Body of pancreas (tissue), 4 donors: ENCODE measurements at regions not wholly inside any gene's neighbourhood (a gene's known extent, or its start where the extent isn't known, plus 50 kb on each side); places are given as distances from the start of the nearest gene placed in this dataset.

Source experiments
- POLR2A ChIP-seq, 3 donors: fragments of 450-650 bp; IDR thresholded peaks; one replicate each; pipeline ENCODE4 v1.6.1; 2016; ENCODE audit warnings: antibody characterized with exemption in 3 of 3, mild to moderate bottlenecking in 2 of 3
- TF ChIP-seq, protein P1 (sequence below), 7 experiments: fragments of 450-650 bp in 4 of 7; fragments of 200-600 bp in 3 of 7; sonication (generic) in 3 of 7; IDR thresholded peaks; one replicate each; pipeline ENCODE4 v1.5.1; 2016 to 2019; ENCODE audit warnings: antibody characterized with exemption in 7 of 7

DNA sequence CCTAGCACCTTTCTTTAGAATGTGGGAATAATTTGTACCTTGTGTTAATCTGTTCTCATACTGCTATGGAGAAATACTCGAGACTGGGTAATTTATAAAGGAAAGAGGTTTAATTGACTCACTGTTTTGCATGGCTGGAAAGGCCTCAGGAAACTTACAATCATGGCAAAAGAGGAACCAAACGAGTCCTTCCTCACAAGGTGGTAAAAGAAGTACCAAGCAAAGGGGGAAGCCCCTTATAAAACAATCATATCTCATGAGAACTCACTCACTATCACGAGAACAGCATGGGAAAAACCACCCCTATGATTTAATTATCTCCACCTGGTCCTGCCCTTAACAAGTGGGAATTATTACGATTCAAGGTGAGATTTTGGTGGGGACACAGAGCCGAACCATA is 127.1 kb upstream of the ANO3 start:
- TF ChIP-seq POLR2A (IDR thresholded peaks at IDR 0.05) = no peak
- TF ChIP-seq, protein P1, sequence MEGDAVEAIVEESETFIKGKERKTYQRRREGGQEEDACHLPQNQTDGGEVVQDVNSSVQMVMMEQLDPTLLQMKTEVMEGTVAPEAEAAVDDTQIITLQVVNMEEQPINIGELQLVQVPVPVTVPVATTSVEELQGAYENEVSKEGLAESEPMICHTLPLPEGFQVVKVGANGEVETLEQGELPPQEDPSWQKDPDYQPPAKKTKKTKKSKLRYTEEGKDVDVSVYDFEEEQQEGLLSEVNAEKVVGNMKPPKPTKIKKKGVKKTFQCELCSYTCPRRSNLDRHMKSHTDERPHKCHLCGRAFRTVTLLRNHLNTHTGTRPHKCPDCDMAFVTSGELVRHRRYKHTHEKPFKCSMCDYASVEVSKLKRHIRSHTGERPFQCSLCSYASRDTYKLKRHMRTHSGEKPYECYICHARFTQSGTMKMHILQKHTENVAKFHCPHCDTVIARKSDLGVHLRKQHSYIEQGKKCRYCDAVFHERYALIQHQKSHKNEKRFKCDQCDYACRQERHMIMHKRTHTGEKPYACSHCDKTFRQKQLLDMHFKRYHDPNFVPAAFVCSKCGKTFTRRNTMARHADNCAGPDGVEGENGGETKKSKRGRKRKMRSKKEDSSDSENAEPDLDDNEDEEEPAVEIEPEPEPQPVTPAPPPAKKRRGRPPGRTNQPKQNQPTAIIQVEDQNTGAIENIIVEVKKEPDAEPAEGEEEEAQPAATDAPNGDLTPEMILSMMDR (IDR thresholded peaks at IDR 0.05) = no peak
